Activated CD4-positive, alpha-beta T cell treated with anti-CD3 and anti-CD28 coated beads for 24 hours (primary cell): ENCODE measurements at regions not wholly inside any gene's neighbourhood (a gene's known extent, or its start where the extent isn't known, plus 50 kb on each side); places are given as distances from the start of the nearest gene placed in this dataset.

Experiments used
- DNase-seq, 2 donors: peaks; one replicate each; pipeline ENCODE4 v3.0.0-alpha.2; 2020; ENCODE audit warnings: low read depth in 2 of 2

DNA sequence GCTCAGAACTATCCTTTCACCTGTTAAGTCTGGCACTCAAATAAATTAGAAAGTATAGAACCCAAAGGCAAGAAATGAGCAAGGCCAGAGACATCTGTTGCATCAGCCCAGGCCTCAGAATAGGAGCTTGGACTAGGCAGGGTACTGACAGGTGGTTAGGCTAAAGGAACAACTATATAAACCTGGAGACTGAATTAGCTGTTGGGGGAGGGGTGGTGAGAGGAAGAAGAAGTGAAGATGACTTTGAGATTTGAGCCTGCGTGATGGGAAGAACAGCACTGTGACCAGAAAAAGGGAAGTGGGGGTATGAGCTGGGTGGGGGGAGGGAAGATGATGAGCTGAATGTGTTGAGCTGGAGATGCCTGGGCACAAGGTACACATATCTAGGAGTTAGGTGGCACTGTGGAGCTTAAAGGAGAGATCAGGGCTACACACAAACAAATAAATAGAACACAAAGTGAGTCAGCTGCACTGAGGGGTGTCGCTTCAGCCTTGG is 244.7 kb downstream of the PTEN start:
- no peak for DNase-seq

DNA sequence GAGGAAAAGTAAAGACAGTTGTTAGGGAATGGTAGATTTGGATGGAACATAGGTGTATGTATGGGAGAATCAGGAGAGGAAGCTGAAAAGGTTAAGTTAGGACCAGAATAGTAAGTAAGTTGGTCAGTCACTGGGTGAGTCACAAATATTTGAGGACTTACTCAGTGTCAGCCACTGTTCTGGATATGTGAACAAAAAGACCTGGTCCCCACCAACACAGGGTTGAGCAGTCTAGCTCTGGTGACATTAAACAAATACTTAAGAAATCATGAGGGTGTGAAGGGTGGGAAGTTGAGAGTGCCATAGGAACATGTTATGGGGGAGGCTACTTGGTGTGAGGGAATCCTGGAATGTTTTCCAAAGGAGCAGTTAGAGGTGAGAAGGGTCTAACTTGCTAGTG is 246.9 kb downstream of the PTEN start:
- DNase-seq, result no peak

DNA sequence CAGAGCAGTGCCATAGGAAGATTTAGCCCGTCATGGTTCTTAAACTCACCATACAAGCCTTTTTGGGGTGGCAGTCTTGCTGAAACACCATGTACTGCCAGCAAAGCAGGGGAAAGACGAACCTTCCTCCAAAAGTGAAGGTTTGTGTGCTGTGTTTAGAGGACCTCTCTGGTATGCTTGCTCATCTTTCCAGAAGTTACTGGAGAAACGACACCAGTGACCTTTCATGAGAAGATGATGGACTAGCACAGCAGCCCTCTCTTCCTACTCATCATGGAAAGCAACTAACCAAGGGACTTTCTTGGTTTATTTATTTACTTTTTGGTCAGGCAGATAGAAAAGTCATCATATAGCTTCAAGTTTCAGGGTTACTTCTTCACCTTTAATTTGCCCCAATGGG is 247.4 kb downstream of the PTEN start:
- DNase-seq, result no peak

DNA sequence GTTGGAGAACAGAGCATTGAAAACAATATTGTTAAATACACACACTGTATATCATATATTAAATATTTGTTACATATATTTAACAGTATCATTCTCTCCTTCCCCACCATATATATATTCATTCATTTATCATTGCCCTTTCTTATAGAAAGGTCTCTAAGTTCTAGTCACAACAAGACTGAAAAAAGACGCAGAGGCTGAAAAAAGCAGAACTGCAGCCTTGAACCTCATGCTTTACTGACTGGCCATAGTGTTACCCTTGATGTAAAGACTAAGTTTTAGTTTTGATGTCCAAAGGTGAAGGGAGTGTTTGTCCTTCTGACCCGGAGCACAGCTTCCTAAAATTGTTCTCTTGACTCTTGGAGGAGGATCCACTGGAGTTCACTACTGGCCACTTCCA is 247.9 kb downstream of the PTEN start:
- no peak for DNase-seq

DNA sequence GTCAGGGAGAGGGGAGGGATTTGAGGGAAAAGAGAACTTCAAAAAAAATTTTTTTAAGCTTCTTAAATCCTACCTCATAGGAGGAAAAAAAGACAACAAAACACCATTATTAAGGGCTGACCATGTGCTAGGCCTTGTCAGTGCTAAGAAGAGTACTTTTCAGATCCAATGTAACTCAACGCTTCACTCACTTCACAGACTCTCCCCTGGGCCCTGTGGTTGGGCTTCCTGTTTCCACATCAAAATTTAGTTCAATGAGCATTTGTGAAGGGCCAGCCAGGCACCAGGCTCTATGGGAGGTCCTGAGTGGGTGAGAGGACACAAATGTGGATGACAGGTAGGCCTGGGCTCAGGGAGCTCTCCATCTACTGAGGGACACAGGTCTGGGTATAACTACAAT is 249.8 kb downstream of the PTEN start:
- DNase-seq, result no peak

DNA sequence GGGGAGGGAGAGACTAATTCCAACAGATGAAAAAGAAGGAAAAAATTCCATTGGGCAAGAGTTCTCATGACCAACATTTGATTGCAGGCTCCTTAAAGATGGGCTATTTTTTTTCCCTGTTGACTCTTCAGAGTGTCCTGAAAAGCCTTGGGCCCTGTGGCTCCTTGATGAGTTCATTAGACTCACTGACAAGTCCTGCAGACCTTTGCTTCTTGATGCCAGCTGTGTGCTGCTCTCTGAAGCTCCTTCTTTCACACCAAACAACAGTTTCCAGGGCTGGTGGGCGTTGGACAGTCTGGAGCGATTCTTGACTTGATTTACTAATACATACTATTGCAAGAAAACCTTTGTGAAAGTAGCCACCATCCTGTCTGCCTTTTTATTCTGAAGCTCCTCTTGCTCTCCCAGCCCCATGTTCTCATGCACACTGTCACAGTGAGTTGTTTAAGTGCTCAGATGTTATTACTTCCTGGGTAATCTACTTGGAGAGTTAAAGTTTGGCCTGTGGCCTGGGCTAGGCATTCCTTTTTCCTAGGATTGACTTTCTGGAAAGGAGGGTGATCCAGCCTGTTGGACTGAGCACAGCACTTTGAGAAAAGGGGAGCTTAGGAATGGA is 250.3 kb downstream of the PTEN start:
- DNase-seq, result no peak

DNA sequence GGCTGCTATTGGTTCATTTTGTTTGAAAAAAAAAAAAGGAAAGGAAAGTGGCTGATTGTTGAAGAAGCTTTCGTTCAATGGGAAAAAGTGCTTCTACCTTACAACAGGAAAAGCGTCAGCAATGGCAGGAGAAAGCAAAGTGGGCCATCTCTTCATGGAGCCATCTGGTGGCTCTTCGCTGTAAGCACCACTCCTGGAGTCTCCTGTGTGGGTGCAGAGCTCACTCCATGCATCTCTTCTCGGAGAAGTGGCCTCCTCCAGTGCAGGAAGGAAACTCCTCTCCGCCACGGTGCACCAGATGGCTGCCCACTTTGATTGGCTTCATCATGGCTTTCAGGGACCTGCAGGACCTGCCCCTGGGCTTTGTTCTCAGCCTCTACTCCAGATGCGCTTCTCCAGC is 250.9 kb downstream of the PTEN start:
- DNase-seq, result no peak

DNA sequence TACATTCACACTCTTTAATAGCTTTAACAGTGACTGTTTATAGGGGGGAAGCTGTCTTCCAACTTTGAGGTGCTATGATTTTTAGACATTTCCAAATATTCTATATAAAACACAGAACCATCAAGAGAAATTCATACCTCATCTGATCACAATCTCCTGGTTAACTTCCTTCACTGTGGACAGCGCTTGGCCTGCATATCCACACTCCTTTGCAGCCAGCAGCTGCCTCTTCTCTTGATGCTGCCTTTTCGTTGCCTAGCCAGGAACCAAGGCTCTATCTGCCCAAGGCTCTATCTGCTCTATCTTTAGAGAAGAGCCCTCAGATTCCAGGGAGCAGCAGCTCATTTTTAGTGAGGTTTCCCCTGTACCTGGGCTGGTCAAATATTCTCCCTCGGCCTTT is 252.0 kb downstream of the PTEN start:
- DNase-seq, result no peak

DNA sequence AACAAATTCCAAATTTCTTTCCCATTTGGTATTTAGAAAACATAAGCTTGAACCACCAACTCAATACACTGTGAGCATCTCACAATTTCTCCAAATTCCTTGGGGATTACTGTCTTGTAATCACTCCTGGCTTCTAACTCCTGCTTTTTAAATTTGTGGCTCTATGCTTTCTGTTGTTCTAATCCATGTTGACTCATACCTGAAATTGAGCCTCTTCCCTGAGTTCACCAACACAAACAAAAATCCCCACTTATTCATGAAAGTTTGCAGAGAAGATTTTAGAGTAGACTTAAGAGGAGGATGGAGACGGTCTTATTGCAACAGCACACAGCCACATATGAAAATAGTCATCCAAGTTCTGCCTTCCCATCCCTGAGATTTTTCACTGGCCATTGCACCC is 252.5 kb downstream of the PTEN start:
- no peak for DNase-seq

DNA sequence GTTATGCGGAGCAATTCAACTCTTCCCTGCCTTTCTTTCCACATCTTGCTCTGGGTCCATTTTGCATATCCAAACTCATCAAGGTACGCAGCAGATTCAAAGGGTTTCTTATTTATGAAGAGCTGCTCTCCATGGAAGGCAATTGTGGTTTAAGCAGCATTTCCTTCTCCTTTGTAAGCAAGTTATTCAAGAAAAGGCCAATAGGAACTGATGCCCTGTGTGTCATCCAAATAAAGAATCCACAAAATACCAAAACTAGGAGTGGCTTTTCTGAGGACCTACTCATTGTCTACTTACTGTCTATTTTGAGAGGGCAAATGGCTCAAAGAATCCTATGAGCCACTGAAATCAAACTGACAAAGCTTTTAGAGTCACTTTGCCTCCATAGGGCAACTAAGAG is 253.1 kb downstream of the PTEN start:
- no peak for DNase-seq

DNA sequence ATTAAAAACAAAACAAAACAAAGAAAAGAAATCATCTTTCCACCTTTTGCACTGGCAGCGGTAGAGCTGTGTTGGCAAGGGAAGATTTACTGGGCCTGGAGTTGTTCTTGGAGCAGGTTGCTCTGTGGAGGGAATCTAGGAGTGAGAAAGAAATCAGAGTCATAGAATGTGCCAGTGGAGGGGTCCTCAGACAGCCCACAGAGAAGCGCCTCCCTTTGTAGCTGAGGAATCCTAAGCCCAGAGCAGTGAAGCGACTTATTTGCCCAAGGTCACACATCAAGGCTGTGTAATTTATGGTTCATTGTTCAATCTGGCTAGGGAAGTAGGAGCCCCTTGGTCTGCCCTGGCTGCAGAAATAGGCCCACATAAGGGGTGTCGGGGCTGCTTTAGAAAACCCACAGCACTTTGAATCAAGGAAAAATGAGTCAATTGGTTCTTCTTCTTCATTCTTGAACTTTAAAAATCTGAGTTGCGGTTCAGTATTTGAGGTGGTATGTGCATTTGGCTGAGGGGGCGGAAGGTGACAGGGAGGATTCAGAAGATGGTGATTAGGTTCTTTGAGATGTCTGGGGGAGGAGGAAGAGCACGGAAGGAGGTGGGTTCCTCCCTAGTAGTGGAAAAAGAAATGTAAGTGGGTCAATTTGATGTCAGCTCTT is 253.7 kb downstream of the PTEN start:
- peak; percentile 37 to 46 for DNase-seq

DNA sequence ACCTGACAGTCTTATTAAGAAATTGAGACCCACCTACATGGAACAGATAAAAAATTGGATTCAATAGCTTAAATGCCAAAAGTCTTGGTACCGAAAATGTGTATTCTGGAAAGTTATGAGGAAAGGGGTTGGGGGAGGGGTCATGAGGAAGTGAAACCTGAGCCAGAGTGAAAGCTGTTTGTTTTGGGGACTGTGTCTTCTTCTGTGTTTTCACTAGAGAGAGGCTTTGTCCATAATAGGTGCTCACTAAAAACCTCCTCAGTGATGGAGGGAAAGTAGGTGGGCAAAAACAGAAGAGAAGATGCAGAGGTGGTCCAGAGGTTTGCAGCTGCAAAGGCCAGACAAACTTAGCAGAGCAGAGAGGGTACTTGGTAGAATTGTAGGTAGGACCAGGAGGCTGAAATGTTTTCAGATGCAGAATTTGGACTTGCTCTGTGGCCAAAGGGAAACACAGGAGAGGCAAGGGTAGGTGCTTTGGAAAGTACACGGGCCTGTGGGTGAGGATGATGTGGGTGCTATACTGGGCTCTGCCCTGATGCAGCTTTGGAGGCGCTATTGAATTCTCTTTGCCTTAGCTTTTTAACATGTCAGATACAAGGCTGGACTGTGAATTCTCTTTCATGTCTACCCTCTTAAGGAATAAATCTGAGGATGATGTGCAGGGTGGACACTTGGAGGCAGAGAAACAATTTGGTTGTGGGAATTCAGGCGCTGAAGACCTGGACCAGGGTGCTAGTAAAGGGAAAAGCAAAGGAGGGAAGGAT is 254.6 kb downstream of the PTEN start:
- no peak for DNase-seq

DNA sequence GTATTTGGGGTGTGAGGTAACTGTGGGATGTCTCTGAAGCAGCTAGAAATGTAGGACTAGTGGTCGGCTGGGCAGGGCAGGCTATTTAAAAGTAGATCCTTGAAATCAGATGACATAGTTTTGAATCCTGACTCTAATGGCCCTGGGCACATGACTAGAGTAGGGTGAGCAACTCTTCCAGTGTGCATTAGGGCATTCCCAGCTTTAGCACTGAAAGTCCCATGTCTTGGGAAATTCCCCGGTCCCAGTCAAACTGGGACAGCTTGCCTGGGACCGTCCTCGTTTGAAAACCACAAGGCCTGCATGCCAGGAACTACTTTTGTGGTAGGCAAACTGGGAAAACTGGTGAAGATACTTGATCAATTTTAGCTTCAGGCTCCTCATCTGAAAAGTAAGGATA is 255.3 kb downstream of the PTEN start:
- no peak for DNase-seq

DNA sequence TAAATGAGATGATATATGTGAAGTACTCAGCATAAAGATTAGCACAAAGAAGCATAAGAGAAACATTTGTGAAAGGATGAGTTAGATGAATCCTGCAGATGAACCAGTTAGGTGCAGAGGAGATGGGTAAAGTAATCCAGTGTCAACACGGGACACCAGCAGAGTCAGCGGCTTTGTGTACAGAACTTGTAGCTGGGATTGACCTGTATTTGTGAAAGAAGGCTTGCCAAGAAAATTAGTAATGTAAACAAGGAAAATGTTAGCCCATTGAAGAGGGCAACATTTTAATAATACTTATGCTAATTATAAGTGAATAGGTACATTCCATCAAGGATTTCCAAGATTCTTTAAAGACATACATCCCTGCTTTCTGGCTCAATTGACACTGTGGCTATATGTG is 255.7 kb downstream of the PTEN start:
- DNase-seq, result no peak

DNA sequence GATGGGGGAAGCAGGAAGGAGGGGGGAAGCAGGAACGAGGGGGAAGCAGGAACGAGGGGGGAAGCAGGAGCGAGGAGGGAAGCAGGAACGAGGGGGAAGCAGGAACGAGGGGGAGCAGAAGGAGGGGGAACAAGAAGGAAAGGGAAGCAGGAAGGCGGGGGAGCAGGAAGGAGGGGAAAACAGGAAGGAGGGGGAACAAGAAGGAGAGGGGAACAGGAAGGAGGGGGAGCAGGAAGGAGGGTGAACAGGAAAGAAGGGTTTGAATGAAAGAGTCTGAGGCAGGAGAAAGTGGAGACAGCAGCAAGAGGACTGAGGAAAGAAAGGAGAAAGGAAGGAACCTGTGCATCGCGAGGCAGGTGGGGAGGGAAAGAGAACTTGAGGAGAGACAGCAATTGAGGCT is 256.6 kb downstream of the PTEN start:
- DNase-seq, result no peak

DNA sequence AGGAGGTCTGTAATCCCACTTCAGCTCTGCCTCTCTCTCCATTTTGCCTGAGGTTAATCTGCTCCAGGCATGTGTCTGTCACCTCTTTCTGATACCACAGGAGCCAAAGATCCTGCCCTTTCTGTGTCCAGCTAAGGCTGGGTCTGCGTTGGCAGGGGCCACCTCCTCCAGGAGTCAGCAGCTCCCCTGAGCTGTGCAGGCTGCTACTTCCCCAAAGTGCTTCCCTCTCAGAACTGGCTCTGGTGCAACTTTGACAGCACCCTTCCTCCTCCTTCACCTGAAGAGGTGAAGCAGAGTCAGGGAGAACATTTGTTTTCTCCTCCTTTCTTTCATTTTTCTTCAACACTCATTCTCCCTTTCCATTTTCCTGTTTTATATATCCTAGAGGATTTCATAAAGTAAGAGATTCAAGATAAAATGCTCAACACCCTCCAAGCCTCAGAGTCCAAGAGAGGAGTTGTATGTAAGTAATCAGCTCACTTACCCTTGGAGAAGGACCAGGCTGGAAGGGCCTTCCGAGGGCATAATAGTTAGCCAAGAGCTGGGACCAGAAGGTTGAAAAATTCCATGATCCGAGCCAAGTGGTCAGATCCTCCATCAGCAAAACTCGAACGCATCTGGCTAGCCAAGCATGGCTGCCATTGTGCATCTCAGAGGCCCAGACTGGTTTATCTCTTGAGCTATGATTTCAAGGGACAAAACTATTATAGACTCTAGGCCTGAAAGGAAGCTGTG is 257.3 kb downstream of the PTEN start:
- no peak for DNase-seq

DNA sequence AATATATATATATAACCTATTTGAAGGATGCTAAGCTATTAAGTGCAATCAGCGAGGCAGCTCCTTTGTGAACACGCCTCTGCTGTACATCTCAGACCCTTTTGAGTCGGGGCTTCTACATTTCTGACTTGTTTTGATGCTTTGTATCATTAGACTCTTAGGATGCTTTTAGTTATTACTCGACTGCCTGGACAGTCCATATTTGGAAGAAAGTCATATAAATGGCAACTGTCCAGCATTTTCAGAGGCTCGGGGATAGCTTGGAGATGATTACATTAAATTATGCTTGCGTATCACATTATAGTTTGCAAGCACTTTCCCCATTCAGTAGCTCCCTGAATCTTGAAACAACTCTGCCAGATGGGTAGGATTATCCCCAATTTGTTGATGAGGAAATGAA is 257.9 kb downstream of the PTEN start:
- no peak for DNase-seq

DNA sequence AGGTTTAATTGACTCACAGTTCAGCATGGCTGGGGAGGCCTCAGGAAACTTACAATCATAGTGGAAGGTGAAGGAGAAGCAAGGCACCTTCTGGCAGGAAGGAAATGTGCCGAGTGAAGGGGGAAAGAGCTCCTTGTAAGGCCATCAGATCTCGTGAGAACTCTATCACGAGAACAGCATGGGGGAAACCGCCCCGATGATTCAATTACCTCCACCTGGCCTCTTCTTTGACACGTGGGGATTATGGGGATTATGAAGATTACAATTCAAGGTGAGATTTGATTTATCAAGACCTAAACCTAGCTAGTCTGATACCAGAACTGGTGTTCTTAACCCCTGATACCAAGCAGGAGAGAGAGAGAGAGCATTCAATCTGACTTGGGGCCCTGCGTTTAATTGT is 258.7 kb downstream of the PTEN start:
- DNase-seq, result no peak

DNA sequence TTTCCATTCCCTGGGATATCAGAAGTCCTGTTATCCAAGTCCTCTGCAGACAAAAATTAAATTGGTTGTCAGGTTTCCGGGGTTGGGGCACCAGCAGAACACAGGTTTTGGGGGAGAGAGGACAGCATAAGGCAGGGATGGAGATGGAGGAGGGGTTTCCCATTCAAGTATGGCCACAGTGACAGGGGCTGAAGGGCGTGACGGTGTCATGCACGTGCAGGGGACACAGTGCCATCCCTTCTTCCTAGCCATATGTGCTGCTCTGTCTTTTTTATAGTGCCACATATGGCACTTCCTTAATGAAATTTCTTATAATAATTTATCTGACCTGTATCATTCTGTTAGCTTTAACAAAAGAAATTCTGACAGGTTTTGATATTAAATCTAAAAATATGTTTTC is 259.2 kb downstream of the PTEN start:
- no peak for DNase-seq

DNA sequence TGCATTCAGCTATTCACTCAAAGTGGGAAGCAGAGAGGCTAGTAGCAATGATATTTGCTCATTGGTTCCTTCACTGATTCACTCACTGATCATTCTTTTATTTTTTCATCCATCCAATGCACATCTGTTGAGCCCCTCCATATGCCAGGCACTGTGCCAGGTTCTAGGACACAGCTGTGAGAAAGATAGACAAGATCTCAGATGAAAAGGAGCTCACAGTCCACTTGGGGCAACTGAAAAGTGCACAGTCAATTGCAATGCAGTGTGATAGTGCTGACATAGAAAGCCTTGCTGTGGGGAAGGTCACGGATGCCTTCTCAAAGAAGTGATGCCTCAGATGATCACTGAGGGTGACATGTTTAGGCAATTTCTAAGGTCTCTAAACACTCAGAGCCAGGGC is 262.3 kb downstream of the PTEN start:
- no peak for DNase-seq

DNA sequence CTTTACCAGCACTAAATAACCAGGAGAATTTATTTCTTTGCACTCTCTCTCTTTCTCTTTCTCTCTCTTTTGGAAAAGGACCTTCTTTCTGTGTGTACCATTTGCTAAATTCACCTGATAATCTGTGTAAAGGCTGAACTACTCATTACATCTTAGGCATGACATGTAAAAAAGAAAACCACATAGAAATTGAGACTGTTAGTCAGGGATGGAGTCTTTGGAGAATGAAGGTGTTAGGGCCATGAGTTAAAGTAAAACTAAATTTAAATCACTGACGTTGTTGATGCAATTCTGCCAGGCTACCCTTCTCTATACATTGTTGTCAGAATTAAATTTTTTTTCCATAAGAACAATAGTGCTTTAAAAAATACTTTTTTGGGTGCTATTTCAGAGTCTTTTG is 263.3 kb downstream of the PTEN start:
- DNase-seq, result no peak

DNA sequence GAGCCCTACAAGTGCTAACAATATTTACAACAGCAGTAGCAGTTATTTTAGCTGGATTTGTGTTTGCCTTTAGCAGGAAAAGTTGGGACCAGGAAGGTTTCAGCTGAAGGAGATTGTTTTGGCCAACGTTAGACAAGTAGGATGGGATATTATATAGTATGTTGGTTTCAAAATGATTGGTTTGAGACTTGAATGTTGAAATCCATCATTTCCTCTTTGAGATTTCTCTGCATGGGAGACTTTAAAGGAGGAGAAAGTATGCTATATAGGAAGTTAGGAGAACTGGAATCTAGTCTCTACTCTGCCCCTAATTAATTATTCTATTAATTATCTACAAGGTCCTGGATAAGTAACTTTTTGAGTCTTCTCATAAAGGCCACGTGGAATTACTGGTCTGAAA is 263.8 kb downstream of the PTEN start:
- DNase-seq, result no peak

DNA sequence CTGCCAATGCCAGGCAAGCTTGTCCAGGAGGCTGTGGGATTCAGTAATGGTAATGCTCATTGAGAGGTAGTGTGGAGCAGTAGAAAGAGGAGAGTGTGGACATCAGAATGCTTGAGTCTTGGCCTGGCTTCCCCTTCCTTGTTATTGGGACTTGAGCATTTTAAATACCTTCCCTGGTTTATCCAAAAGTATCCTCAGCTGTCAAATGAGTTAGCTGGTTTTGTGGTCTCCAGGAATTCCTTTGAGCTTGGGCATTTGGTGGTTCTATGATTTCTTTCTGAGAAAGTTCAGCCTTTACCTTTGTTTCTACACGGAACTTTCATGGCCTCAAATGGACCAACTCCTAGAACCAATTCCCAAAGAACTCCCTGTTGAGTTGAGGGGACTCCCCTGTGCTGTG is 264.3 kb downstream of the PTEN start:
- DNase-seq, result no peak
